Stomach (tissue), 4 donors: ENCODE measurements at regions not wholly inside any gene's neighbourhood (a gene's known extent, or its start where the extent isn't known, plus 50 kb on each side); places are given as distances from the start of the nearest gene placed in this dataset.

ENCODE experiments used
- CTCF ChIP-seq, 7 experiments: fragments of 450-650 bp in 4 of 7; fragments of 200-600 bp in 3 of 7; sonication (generic) in 3 of 7; IDR thresholded peaks; one replicate each; pipeline ENCODE4 v1.5.1; 2016 to 2019; ENCODE audit warnings: antibody characterized with exemption in 7 of 7, control low read depth in 2 of 7, mild to moderate bottlenecking in 1 of 7
- EP300 ChIP-seq: sonication (generic); formaldehyde crosslinking; IDR thresholded peaks from one replicate; pipeline ENCODE4 v1.6.1; 2017; ENCODE audit warnings: antibody characterized with exemption
- POLR2A ChIP-seq, 4 donors: fragments of 450-650 bp; IDR thresholded peaks; one replicate each; pipeline ENCODE4 v1.6.1; 2016; ENCODE audit warnings: antibody characterized with exemption in 4 of 4, control low read depth in 2 of 4, mild to moderate bottlenecking in 1 of 4, moderate library complexity in 1 of 4
- POLR2AphosphoS5 ChIP-seq, 3 donors: sonication (generic); formaldehyde crosslinking; IDR thresholded peaks; one replicate each; pipeline ENCODE4 v1.6.1; 2016; ENCODE audit warnings: antibody characterized with exemption in 3 of 3

GRCh38 chr1:113333056-113333455 lies 57.3 kb upstream of the MAGI3 start:
- TF ChIP-seq CTCF (IDR thresholded peaks at IDR 0.05) (no peak), POLR2A (IDR thresholded peaks at IDR 0.05) (no peak), POLR2AphosphoS5 (IDR thresholded peaks at IDR 0.05) (no peak), EP300 (no peak)
